ENCODE measurements at regions not wholly inside any gene's neighbourhood (a gene's known extent, or its start where the extent isn't known, plus 50 kb on each side); places are given as distances from the start of the nearest gene placed in this dataset.

- no peak for DNase-seq
These were observed 390.6 kb downstream of the HAPSTR1 start for GRCh38 chr16:9481747-9482730.

DNA sequence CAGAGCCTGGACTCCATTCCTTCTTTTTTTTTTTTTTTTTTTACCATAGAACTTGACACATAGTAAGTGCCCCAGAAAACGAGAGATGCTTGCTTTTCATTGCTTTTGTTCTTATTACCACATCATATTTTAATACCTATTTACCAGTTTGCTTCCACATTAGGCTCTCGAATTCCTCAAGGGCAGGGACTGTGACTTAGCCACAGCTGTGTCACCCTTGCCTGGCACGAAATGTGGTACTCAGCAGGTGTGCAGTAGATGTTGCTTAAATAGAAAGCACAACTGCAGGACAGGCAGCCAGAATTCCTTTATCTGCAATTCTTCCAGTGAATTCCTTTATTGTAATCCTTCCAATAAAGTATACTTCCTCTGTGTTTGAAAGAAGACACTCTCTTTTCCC lies 393.0 kb downstream of the HAPSTR1 start:
- no peak for DNase-seq

GRCh38 chr16:9484881-9485280 lies 393.4 kb downstream of the HAPSTR1 start:
- no peak for DNase-seq

GRCh38 chr16:9489835-9490467 lies 398.5 kb downstream of the HAPSTR1 start:
- peak; percentile 44 for DNase-seq

GRCh38 chr16:9495824-9496223 lies 404.4 kb downstream of the HAPSTR1 start:
- no peak for DNase-seq

DNA sequence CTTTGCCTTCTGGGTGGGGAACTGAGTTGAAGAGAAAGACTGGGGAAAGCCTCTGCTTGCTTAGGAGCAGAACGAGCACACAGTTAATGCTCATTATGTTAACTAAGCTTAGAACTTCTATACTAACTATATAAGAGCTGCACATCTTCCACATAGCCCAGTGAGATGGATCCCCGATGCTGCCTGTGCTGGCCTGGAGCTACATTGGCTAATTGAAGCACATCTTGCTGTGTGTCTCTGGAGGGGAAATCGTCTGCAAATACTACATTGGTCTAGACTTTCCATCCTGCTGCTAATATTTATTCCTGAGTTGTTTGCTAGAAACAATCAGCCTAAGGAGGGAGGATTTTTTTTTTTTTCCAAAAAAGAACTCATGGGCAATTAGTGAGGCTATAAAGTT lies 406.3 kb downstream of the HAPSTR1 start:
- DNase-seq: no peak

GRCh38 chr16:9499941-9500593 lies 408.6 kb downstream of the HAPSTR1 start:
- no peak for DNase-seq

DNA sequence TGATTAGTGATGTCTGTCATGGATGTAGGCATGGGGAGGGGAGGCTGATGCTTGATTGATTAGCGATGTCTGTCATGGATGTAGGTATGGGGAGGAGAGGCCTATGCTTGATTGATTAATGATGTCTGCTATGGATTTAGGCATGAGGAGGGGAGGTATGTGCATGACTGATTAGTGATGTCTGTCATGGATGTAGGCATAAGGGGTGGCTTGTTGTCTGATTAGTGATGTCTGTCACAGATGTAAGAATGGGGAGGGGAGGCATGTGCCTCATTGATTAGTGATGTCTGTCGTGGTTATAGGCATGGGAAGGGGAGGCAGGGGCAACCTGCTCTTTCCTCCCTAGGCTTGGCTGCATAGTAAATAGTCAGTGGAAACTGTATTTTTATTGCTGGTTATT lies 409.4 kb downstream of the HAPSTR1 start:
- no peak for DNase-seq

DNA sequence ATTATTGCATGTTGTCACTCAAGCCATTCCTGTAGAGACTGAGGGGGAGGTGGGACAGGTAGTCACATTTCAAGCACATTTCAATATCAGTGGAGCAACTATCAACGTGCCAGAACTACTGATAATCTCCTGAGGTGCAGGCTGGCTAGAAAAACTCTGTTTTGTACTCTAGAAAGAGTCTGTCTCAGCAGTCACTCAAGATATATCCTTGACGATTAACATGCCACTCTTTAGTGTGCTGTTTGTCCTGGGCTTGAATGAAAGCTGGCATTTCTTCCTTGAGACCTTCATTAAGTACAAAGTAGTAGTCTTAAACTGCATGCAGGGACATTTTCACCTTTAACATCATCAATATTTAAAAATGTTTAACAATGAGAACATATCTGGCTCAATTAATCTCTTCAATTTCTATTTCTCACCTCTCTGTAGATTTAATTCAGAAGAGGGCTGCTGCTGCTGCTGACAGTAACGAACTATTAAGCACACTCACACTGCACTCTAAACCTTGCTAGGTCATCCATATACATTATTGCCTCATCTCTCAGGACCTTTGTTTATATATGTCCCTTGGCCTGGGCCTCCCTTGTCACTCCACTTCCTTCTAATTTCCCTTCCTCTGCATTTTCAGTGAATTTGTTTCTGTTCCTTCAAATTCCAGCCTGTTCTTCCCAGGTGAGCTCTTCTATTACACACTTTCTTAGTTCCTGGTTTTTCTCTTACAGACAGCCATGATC lies 412.0 kb downstream of the HAPSTR1 start:
- DNase-seq: no peak

DNA sequence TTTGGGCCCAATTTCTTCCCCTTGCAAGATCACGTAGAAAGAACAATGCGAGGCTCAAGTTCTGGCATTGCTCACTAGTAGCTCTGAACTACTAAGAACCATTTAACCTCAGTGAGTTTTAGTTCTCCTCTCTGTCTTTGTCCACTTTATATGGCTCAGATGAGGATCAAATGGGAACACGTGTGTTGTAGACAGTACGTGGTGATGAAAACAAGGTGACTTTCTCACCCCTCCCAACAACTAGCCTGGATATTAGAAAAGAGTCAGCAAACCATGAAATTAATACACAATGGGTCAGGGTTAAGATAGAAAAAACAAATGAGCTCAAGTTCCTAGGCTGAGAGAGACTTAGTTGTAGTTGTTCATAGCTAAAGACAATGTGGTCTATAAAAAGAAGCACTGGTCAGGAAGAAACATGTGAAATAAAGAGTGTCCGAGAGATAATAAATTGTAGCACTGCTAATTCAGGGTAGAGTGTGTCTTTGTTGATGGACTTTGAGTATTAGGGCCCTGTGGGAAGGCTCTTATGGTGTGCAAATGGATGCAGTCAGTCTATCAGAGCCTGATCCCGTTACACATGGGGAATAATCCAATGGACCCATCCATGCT lies 417.0 kb downstream of the HAPSTR1 start:
- DNase-seq: no peak

DNA sequence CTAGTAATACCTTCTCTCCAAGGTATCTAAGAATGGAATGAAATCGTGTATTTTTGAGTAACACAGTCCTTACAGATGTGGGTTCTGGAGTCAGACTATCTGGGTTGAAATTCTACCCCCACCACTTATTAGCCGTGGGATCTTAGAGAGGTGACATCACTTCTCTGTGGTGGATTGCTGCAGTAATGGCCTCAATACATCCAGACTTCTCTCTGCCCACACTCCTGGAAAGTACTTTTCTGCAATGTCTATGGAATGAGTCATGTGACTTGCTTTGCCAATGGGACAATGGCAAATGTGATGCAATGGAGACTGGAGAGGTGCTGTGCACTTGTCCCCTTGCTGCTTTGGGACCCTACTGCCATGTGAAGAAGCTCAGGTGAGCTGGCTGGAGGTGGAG lies 418.2 kb downstream of the HAPSTR1 start:
- no peak for DNase-seq

DNA sequence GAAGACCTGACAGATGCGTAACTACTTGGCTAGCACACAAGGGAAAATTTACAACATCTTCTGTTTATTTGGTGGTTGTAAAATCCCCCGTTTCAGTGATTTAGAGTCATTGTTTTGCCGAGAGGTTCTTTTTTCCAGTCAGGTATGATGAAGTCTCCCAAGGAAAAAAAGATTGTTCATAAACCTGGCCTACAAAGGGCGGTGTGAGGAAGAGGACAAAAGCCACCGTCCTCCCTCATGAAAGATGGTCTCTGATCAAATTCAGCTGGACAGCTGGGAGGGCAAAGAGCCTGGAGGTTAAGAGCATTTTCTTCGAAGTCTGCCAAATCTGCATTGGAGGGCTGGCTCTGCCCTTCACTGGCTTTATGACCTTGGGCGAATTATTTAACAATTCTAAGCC lies 419.9 kb downstream of the HAPSTR1 start:
- no peak for DNase-seq

GRCh38 chr16:9516444-9516843 lies 425.0 kb downstream of the HAPSTR1 start:
- DNase-seq: no peak

DNA sequence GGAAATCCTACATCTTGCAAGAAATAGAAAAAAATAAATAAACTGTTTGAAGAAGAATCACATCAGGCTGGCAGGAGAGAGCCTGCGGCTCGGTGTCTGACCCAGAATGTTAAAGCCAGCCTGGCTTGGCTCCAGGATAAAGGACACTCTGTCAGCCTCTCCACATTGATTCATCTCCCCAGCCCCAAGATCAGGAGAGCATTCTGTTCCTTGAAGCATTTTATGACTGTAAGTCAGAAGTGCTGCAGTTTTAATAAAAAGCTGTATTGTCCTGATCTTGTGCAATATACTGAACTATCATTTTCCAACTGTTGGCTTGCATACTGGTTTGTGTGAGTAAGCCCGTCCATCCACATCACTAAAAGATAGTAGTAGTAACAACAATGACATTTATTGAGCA lies 426.6 kb downstream of the HAPSTR1 start:
- DNase-seq: no peak

- DNase-seq: no peak
These were observed 427.1 kb downstream of the HAPSTR1 start for GRCh38 chr16:9518581-9518980.

DNA sequence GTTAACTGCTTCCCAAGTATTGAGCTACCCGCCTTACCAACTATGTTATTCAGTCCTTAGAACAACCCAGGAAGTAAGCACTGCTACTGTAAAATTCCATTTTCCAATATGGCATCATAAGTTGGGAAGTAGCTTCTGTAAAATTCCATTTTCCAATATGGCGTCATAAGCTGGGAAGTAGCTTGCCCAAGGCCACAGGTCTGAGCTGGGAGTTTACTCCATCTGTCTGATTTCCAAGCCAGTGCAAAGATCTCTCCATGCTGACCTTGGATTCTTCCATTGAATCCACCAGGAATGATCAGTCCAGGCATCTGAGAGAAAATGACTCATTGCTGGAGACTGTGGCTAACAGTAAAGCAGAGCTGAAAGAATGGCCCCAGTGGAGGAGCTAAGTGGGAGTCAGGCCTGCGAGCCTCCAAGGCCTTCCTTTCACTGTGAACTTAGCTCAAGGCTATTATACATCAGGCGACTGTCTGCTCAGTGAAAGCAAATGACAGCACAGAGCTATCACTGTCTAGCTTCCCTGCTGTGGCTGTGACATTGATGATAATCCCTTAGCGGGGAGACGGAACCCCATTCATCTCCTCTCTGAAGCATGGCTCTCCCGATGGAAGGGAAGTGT lies 430.4 kb downstream of the HAPSTR1 start:
- no peak for DNase-seq

DNA sequence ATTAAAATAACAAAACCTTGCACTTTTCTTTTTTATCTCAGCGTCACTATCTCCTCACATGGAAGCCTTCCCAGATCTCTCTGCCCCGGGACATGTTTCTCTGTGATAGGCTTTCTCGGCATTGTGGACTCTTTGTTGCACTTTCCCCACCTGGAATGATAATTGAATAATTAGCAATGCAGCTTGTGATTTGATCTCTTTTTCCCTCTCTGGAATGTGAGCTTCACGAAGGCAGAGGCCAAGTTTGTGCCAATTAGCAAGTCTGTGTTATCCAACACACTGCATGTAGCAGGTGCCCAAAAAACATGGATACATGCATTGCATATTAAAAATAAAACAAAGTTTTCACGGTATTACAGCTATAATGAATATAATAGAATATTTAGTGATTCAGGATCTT lies 431.2 kb downstream of the HAPSTR1 start:
- DNase-seq: no peak

GRCh38 chr16:9523994-9524393 lies 432.6 kb downstream of the HAPSTR1 start:
- no peak for DNase-seq

DNA sequence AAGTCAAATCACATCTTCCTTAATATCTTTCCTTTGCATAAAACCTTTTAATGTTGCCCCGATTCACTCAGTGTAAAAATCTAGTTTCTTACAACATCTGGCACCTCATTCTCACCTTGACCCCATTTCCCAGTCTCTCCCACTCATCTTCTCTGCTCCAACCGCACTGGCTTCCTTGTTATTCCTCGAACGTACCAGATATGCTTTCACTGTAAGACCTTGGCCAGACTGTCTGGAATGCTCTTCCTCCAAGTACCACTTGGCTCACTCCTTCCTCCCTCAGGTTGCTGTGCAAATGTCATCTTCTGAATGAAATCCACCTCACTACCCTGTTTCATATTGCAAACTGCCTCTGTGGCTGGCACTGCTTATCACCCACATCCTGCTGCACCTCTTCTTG lies 433.6 kb downstream of the HAPSTR1 start:
- DNase-seq: no peak

- DNase-seq: no peak
These were observed 435.3 kb downstream of the HAPSTR1 start for GRCh38 chr16:9526791-9527190.

- no peak for DNase-seq
These were observed 436.5 kb downstream of the HAPSTR1 start for GRCh38 chr16:9527976-9528375.

DNA sequence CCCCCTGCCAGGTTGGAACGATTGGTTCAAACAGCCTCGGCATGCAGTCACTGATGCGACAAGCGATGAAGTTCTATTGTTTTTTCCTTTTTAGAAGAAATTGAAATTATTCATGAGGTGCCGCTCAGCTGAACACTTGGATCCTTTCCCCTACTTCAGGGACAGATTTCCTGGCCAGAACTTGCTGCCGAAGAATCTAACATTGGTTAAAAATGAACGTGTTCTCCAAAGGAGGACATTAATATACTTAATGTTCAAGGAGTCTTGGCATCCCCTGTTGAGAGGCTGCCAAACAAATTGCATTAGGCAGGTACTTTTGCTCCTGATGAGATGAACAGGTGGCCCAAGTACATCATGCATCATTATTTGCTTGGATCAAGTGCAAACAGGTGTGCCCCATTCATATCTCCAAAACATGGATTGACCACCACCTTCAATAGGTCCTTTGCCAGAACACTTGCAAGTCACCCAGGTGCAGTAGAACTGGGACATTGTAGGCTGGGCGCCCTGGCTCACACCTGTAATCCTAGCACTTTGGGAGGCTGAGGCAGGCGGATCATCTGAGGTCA lies 437.2 kb downstream of the HAPSTR1 start:
- DNase-seq: no peak
